H9 (cell line): ENCODE measurements at regions not wholly inside any gene's neighbourhood (a gene's known extent, or its start where the extent isn't known, plus 50 kb on each side); places are given as distances from the start of the nearest gene placed in this dataset.

Source experiments
- DNase-seq: peaks from one replicate; pipeline ENCODE4 v3.0.0-alpha.2; 2017
- H2AFZ ChIP-seq: one replicate; pipeline ENCODE4 v1.6.1; 2013; ENCODE audit warnings: mild to moderate bottlenecking, low read length, control low read depth, moderate library complexity
- H2AK5ac ChIP-seq: 2 replicates; pipeline ENCODE4 v1.6.1; 2013; ENCODE audit warnings: low read length, control low read depth, mixed read lengths; ENCODE audit not compliant: insufficient read length
- H2BK120ac ChIP-seq: one replicate; pipeline ENCODE4 v1.6.1; 2013; ENCODE audit warnings: low read depth, mild to moderate bottlenecking, low read length, control low read depth, inconsistent platforms; ENCODE audit not compliant: poor library complexity, severe bottlenecking
- H2BK12ac ChIP-seq: 2 replicates; pipeline ENCODE4 v1.6.1; 2013; ENCODE audit warnings: low read length, control low read depth, mixed read lengths, low read depth; ENCODE audit not compliant: insufficient read length
- H2BK15ac ChIP-seq: 2 replicates; pipeline ENCODE4 v1.6.1; 2013; ENCODE audit warnings: low read depth, low read length, control low read depth
- H2BK20ac ChIP-seq: one replicate; pipeline ENCODE4 v1.6.1; 2013; ENCODE audit warnings: low read depth, mild to moderate bottlenecking, low read length, control low read depth, inconsistent platforms; ENCODE audit not compliant: poor library complexity, severe bottlenecking
- H2BK5ac ChIP-seq: 2 replicates; pipeline ENCODE4 v1.6.1; 2013; ENCODE audit warnings: low read length, control low read depth, mixed read lengths; ENCODE audit not compliant: insufficient read length
- H3K14ac ChIP-seq: 2 replicates; pipeline ENCODE4 v1.6.1; 2013; ENCODE audit warnings: low read length, control low read depth; ENCODE audit not compliant: insufficient read depth
- H3K18ac ChIP-seq: 2 replicates; pipeline ENCODE4 v1.6.1; 2013; ENCODE audit warnings: low read depth, mild to moderate bottlenecking, mixed read lengths, low read length, control low read depth; ENCODE audit not compliant: insufficient read length
- H3K23ac ChIP-seq: 2 replicates; pipeline ENCODE4 v1.6.1; 2013; ENCODE audit warnings: low read length, control low read depth, mixed read lengths, low read depth; ENCODE audit not compliant: insufficient read length
- H3K23me2 ChIP-seq: 2 replicates; pipeline ENCODE4 v1.6.1; 2013; ENCODE audit warnings: low read depth, mild to moderate bottlenecking, mixed read lengths, low read length, control low read depth; ENCODE audit not compliant: insufficient read length, poor library complexity, severe bottlenecking
- H3K27ac ChIP-seq: 2 replicates; pipeline ENCODE4 v1.5.1; 2013; ENCODE audit warnings: low read length, control low read depth, mixed read lengths, low read depth; ENCODE audit not compliant: insufficient read length
- H3K27me3 ChIP-seq: 2 replicates; pipeline ENCODE4 v1.6.1; 2013; ENCODE audit warnings: low read length, control low read depth, inconsistent platforms; ENCODE audit not compliant: insufficient read depth
- H3K4ac ChIP-seq: 2 replicates; pipeline ENCODE4 v1.6.1; 2013; ENCODE audit warnings: low read depth, mild to moderate bottlenecking, control low read depth, inconsistent platforms, low read length, moderate library complexity
- H3K4me1 ChIP-seq: 2 replicates; pipeline ENCODE4 v1.6.1; 2013; ENCODE audit warnings: low read length, control low read depth, inconsistent platforms; ENCODE audit not compliant: insufficient read depth
- H3K4me2 ChIP-seq: 2 replicates; pipeline ENCODE4 v1.6.1; 2013; ENCODE audit warnings: low read length, control low read depth, mixed read lengths; ENCODE audit not compliant: insufficient read length, insufficient read depth
- H3K56ac ChIP-seq: 2 replicates; pipeline ENCODE4 v1.6.1; 2013; ENCODE audit warnings: low read depth, mild to moderate bottlenecking, mixed read lengths, low read length, control low read depth; ENCODE audit not compliant: insufficient read length
- H3K79me1 ChIP-seq: 2 replicates; pipeline ENCODE4 v1.6.1; 2013; ENCODE audit warnings: low read depth, mild to moderate bottlenecking, moderate library complexity, low read length, control low read depth, inconsistent platforms; ENCODE audit not compliant: insufficient read depth, poor library complexity, severe bottlenecking
- H3K79me2 ChIP-seq: 2 replicates; pipeline ENCODE4 v1.6.1; 2013; ENCODE audit warnings: low read length, control low read depth, inconsistent platforms; ENCODE audit not compliant: insufficient read depth
- H3K9ac ChIP-seq: 2 replicates; pipeline ENCODE4 v1.6.1; 2013; ENCODE audit warnings: low read length, control low read depth, mixed read lengths; ENCODE audit not compliant: insufficient read length; ENCODE audit errors: extremely low read depth
- H3K9me3 ChIP-seq: one replicate; pipeline ENCODE4 v1.6.1; 2013; ENCODE audit warnings: low read depth, low read length, inconsistent platforms; ENCODE audit not compliant: control insufficient read depth
- H3T11ph ChIP-seq: one replicate; pipeline ENCODE4 v1.6.1; 2013; ENCODE audit warnings: mild to moderate bottlenecking, low read length, control low read depth, inconsistent platforms
- H4K20me1 ChIP-seq: one replicate; pipeline ENCODE4 v1.6.1; 2013; ENCODE audit not compliant: control insufficient read depth, insufficient read length, insufficient read depth
- H4K5ac ChIP-seq: 2 replicates; pipeline ENCODE4 v1.6.1; 2013; ENCODE audit warnings: low read depth, mild to moderate bottlenecking, mixed read lengths, low read length, control low read depth; ENCODE audit not compliant: insufficient read length
- H4K8ac ChIP-seq: replicated peaks from 2 replicates; pipeline ENCODE4 v1.6.1; 2013; ENCODE audit warnings: low read length, control low read depth, mixed read lengths, low read depth; ENCODE audit not compliant: insufficient read length
- H4K91ac ChIP-seq: 2 replicates; pipeline ENCODE4 v1.6.1; 2013; ENCODE audit warnings: low read depth, mild to moderate bottlenecking, moderate library complexity, mixed read lengths, low read length, control low read depth; ENCODE audit not compliant: insufficient read length
- H3K27ac Mint-ChIP-seq, 3 experiments: 2 replicates in 2 of 3; 3 replicates in 1 of 3; pipeline ENCODE4 v1.8.0; 2020 to 2021; ENCODE audit warnings: mixed read lengths in 3 of 3, mild to moderate bottlenecking in 1 of 3, moderate library complexity in 1 of 3
- H3K27me3 Mint-ChIP-seq: 2 replicates; pipeline ENCODE4 v1.8.0; 2021; ENCODE audit warnings: low read depth, mild to moderate bottlenecking, moderate library complexity, mixed read lengths
- H3K36me3 Mint-ChIP-seq, 3 experiments: 2 replicates in 2 of 3; 3 replicates in 1 of 3; pipeline ENCODE4 v1.8.0; 2020 to 2021; ENCODE audit warnings: low read depth in 3 of 3, mixed read lengths in 3 of 3; ENCODE audit not compliant: insufficient read depth in 1 of 3
- H3K4me1 Mint-ChIP-seq, 2 experiments: 2 replicates each; pipeline ENCODE4 v1.8.0; 2020; ENCODE audit warnings: mixed read lengths in 2 of 2
- H3K4me3 Mint-ChIP-seq, 2 experiments: 2 replicates in 1 of 2; 3 replicates in 1 of 2; pipeline ENCODE4 v1.8.0; 2020 to 2021; ENCODE audit warnings: mild to moderate bottlenecking in 2 of 2, mixed read lengths in 2 of 2, moderate library complexity in 1 of 2
- H3K9me3 Mint-ChIP-seq, 2 experiments: 2 replicates in 1 of 2; 3 replicates in 1 of 2; pipeline ENCODE4 v1.8.0; 2020; ENCODE audit warnings: mild to moderate bottlenecking in 2 of 2, mixed read lengths in 2 of 2, moderate library complexity in 1 of 2
- WGBS: extraction: QIAGEN DNeasy Blood & Tissue Kit; methylation state at CpG from one replicate; pipeline ENCODE4 v1.1.7; 2013; ENCODE audit warnings: missing lambda C conversion rate, low lambda C conversion rate, mixed read lengths; ENCODE audit not compliant: insufficient read length; ENCODE audit errors: extremely low coverage; 5-methylcytosine and 5-hydroxymethylcytosine counted together
- TF ChIP-seq, protein P1 (sequence below): fragments of 200-600 bp; sonication (generic); conservative IDR thresholded peaks from 3 replicates; pipeline ENCODE4 v1.8.0; 2021; ENCODE audit warnings: antibody characterized with exemption, mild to moderate bottlenecking

DNA sequence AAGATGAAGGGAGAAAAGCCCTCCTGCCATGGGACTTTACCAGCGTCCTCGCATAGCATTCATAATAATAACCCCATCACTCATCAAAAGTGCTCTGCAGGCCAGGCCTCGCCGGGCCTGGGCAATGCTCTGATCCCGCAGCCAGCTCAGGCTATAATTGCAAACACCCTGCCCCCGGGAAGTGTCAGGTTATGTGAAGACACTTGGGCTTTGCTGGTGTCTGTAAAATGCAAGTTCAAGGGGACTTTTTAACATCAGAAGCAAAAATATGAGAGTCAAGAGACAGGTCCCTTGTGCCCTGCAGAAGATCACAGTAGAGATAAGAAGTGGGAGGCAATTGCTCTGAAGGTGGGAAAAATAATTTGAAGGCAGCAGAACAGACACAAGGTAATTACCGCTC, 381.0 kb downstream of the MAFB start:
- peaks cover 15 to 16% of the 10 kb centered on the region in 2 experiments for H3K4me1 Mint-ChIP-seq
- no peaks in the 10 kb centered on the region; the same call in 1 of the 2 replicates for H3K27me3 ChIP-seq
- no peaks in the 10 kb centered on the region for H3K79me2 ChIP-seq
- no peak overlapping the region for H3K14ac ChIP-seq
- H3K27me3 Mint-ChIP-seq: no peaks in the 10 kb centered on the region; the same call in 1 of the 2 replicates
- H3K9ac ChIP-seq: no peak overlapping the region
- H3K23ac ChIP-seq: no peak overlapping the region
- H3K4me2 ChIP-seq: no peak overlapping the region
- no peak overlapping the region for H3K4me3 Mint-ChIP-seq
- H3K18ac ChIP-seq: no peak overlapping the region
- H3K9me3 Mint-ChIP-seq: no peaks in the 10 kb centered on the region
- no peak overlapping the region for H3K56ac ChIP-seq
- H3K9me3 ChIP-seq: no peaks in the 10 kb centered on the region
- no peak overlapping the region for H3K4ac ChIP-seq
- H2BK20ac ChIP-seq: no peak overlapping the region
- no peak overlapping the region for H3K27ac ChIP-seq
- H2BK12ac ChIP-seq: no peak overlapping the region
- no peak overlapping the region for H4K8ac ChIP-seq
- H2BK15ac ChIP-seq: no peak overlapping the region
- no peak overlapping the region for H2BK5ac ChIP-seq
- no CpG with 5 or more reads among the region's 7 CpGs for WGBS
- H3K27ac Mint-ChIP-seq: no peak overlapping the region; a peak in 1 of 7 replicates
- no peaks in the 10 kb centered on the region for H3K79me1 ChIP-seq
- H4K5ac ChIP-seq: no peak overlapping the region
- H3K4me1 ChIP-seq: peaks cover 4% of the 10 kb centered on the region; the same call in 1 of the 2 replicates
- no peak overlapping the region for H2BK120ac ChIP-seq
- TF ChIP-seq, protein P1, sequence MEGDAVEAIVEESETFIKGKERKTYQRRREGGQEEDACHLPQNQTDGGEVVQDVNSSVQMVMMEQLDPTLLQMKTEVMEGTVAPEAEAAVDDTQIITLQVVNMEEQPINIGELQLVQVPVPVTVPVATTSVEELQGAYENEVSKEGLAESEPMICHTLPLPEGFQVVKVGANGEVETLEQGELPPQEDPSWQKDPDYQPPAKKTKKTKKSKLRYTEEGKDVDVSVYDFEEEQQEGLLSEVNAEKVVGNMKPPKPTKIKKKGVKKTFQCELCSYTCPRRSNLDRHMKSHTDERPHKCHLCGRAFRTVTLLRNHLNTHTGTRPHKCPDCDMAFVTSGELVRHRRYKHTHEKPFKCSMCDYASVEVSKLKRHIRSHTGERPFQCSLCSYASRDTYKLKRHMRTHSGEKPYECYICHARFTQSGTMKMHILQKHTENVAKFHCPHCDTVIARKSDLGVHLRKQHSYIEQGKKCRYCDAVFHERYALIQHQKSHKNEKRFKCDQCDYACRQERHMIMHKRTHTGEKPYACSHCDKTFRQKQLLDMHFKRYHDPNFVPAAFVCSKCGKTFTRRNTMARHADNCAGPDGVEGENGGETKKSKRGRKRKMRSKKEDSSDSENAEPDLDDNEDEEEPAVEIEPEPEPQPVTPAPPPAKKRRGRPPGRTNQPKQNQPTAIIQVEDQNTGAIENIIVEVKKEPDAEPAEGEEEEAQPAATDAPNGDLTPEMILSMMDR: no peak
- no peak overlapping the region for H4K91ac ChIP-seq
- H2AK5ac ChIP-seq: no peak overlapping the region
- H3T11ph ChIP-seq: no peak overlapping the region
- no peaks in the 10 kb centered on the region for H3K36me3 Mint-ChIP-seq
- H2AFZ ChIP-seq: no peak overlapping the region
- no peaks in the 10 kb centered on the region for H4K20me1 ChIP-seq
- no peaks in the 10 kb centered on the region for H3K23me2 ChIP-seq
- DNase-seq: no peak
